Thyroid gland (tissue), 2 donors: ENCODE measurements at regions not wholly inside any gene's neighbourhood (a gene's known extent, or its start where the extent isn't known, plus 50 kb on each side); places are given as distances from the start of the nearest gene placed in this dataset. TPM values are rescaled to one million over a fixed set of nuclear protein-coding genes. Genes with fewer than 3 reads are reported as not detected.

ENCODE experiments used
- microRNA-seq: library from miRNA; unstranded; fragments of <30 nt; microRNA quantifications from one replicate; pipeline ENCODE4, GENCODE V29; 2016
- small RNA-seq: library from RNA; depleted of rRNA; stranded (forward); fragments of <200 nt; gene quantifications from one replicate; pipeline ENCODE3, GENCODE V24; 2016

Small RNA genes lying in the stretch of these regions (microRNA-seq; reads per million reads assigned to microRNA genes)
- gene MIR8065: not detected

Small RNA genes lying in the stretch of these regions (small RNA-seq; reads per million reads assigned to genes)
- gene AC007012.1: not detected
- not detected for gene MIR8065
- gene RNU6-328P: not detected
- not detected for gene RNU6-457P
- not detected for gene RNU7-99P
- gene SNRPCP20: not detected
